ENCODE measurements at regions not wholly inside any gene's neighbourhood (a gene's known extent, or its start where the extent isn't known, plus 50 kb on each side); places are given as distances from the start of the nearest gene placed in this dataset.

GRCh38 chr2:12035029-12035720 is 288.7 kb downstream of the LPIN1 start:
- Histone ChIP-seq H3K27ac (no peak overlapping the region), H3K4me3 (no peak overlapping the region), H3K27me3 (replicated peaks; ENCODE audit: insufficient read depth) (no peaks in the 10 kb centered on the region), H3K36me3 (no peaks in the 10 kb centered on the region), H3K4me1 (replicated peaks) (no peaks in the 10 kb centered on the region), H3K9me3 (no peaks in the 10 kb centered on the region)
- TF ChIP-seq CTCF (IDR thresholded peaks at IDR 0.05) (no peak), POLR2A (IDR thresholded peaks at IDR 0.05) (no peak), POLR2AphosphoS5 (IDR thresholded peaks at IDR 0.05) (no peak)
- 83% methylated on average over 11 of the region's 11 CpGs for WGBS
- no peak for DNase-seq (ENCODE audit: low spot score)
- intact Hi-C loops (cut with DNase I), result no loop called here

- Histone ChIP-seq H3K36me3 (no peaks in the 10 kb centered on the region), H3K9me3 (no peaks in the 10 kb centered on the region), H3K4me3 (no peak overlapping the region), H3K4me1 (replicated peaks) (no peaks in the 10 kb centered on the region), H3K27me3 (replicated peaks; ENCODE audit: insufficient read depth) (no peaks in the 10 kb centered on the region), H3K27ac (no peak overlapping the region)
- intact Hi-C loops (cut with DNase I), result no loop called here
- no peak for DNase-seq (ENCODE audit: low spot score)
- 40% methylated on average over 1 of the region's 1 CpG for WGBS
- no peak for TF ChIP-seq POLR2A (IDR thresholded peaks at IDR 0.05)
- TF ChIP-seq CTCF (IDR thresholded peaks at IDR 0.05), result no peak
- TF ChIP-seq POLR2AphosphoS5 (IDR thresholded peaks at IDR 0.05), result no peak
These were observed 289.7 kb downstream of the LPIN1 start for GRCh38 chr2:12035956-12036639.

GRCh38 chr2:12036640-12036983 is 290.2 kb downstream of the LPIN1 start:
- Histone ChIP-seq H3K4me1 (replicated peaks) (no peaks in the 10 kb centered on the region), H3K27ac (no peak overlapping the region), H3K4me3 (no peak overlapping the region), H3K9me3 (no peaks in the 10 kb centered on the region), H3K27me3 (replicated peaks; ENCODE audit: insufficient read depth) (no peaks in the 10 kb centered on the region), H3K36me3 (no peaks in the 10 kb centered on the region)
- intact Hi-C loops (cut with DNase I), result no loop called here
- TF ChIP-seq POLR2AphosphoS5 (IDR thresholded peaks at IDR 0.05) (no peak), CTCF (IDR thresholded peaks at IDR 0.05) (no peak), POLR2A (IDR thresholded peaks at IDR 0.05) (no peak)
- DNase-seq (ENCODE audit: low spot score), result no peak
- 56% methylated on average over 8 of the region's 8 CpGs for WGBS

GRCh38 chr2:12037301-12037700 is 290.9 kb downstream of the LPIN1 start:
- 88% methylated on average over 2 of the region's 2 CpGs for whole genome bisulfite sequencing
- Histone ChIP-seq H3K4me1 (replicated peaks) (no peaks in the 10 kb centered on the region), H3K9me3 (no peaks in the 10 kb centered on the region), H3K36me3 (no peaks in the 10 kb centered on the region), H3K27ac (no peak overlapping the region), H3K4me3 (no peak overlapping the region), H3K27me3 (replicated peaks; ENCODE audit: insufficient read depth) (no peaks in the 10 kb centered on the region)
- no peak for TF ChIP-seq POLR2A (IDR thresholded peaks at IDR 0.05)
- no peak for TF ChIP-seq CTCF (IDR thresholded peaks at IDR 0.05)
- TF ChIP-seq POLR2AphosphoS5 (IDR thresholded peaks at IDR 0.05), result no peak
- intact Hi-C loops (cut with DNase I), result no loop called here
- DNase-seq (ENCODE audit: low spot score), result no peak

GRCh38 chr2:12041236-12041635 is 294.8 kb downstream of the LPIN1 start:
- no peak overlapping the region for H3K27ac ChIP-seq
- intact Hi-C loops (cut with DNase I), result no loop called here
- no peaks in the 10 kb centered on the region for H3K4me1 ChIP-seq (replicated peaks)
- WGBS, result 96% methylated on average over 6 of the region's 6 CpGs
- no peak for DNase-seq (ENCODE audit: low spot score)
- H3K4me3 ChIP-seq, result no peak overlapping the region
- TF ChIP-seq POLR2A (IDR thresholded peaks at IDR 0.05), result no peak
- no peak for TF ChIP-seq POLR2AphosphoS5 (IDR thresholded peaks at IDR 0.05)
- TF ChIP-seq CTCF (IDR thresholded peaks at IDR 0.05), result no peak
- no peaks in the 10 kb centered on the region for H3K9me3 ChIP-seq
- H3K36me3 ChIP-seq, result no peaks in the 10 kb centered on the region
- H3K27me3 ChIP-seq (replicated peaks; ENCODE audit: insufficient read depth), result no peaks in the 10 kb centered on the region
